K562 (cell line): ENCODE measurements at regions not wholly inside any gene's neighbourhood (a gene's known extent, or its start where the extent isn't known, plus 50 kb on each side); places are given as distances from the start of the nearest gene placed in this dataset.

ENCODE experiments used
- ATAC-seq: fragments of 200-7000 bp; cut with Tn5 transposase; 3 replicates; pipeline ENCODE4 v1.9.1; 2020; ENCODE audit warnings: moderate library complexity
- BruUV-seq: library from RNA; stranded (reverse); fragments of 400-500 nt; replicated peaks from 2 replicates; lab custom pipeline; 2021; lab: Mats Ljungman, UMichigan
- CTCF ChIA-PET: fragments of 300-600 bp; formaldehyde crosslinking; extraction: SDS; loops from one replicate; lab custom pipeline; 2021; ENCODE audit warnings: low intra/inter-chr PET ratio; lab: Yijun Ruan, JAX
- POLR2A ChIA-PET: fragments of 300-600, 350-650 bp; sonication (Branson Sonifier 250); formaldehyde crosslinking; extraction: SDS; loops from one replicate; lab custom pipeline; 2021; ENCODE audit warnings: antibody characterized with exemption, inconsistent platforms; lab: Yijun Ruan, JAX
- DNase-seq, 4 experiments: peaks; one replicate each; pipeline versions ENCODE4 v3.0.0 to v3.0.0-alpha.2; 2011 to 2018; ENCODE audit warnings: low spot score in 3 of 4, mixed read lengths in 3 of 4; ENCODE audit errors: extremely low read depth in 1 of 4
- FAIRE-seq: peaks from 2 replicates; lab custom pipeline; 2011; peaks lifted over from hg19 to GRCh38; lab: Jason Lieb, UNC
- H2AFZ ChIP-seq: 2 replicates; pipeline ENCODE4 v1.6.0; 2011; ENCODE audit warnings: low read depth, low read length, control low read depth, inconsistent platforms
- H3K27ac ChIP-seq: fragments of 200-600 bp; 3 replicates; pipeline ENCODE4 v1.8.0; 2011; ENCODE audit warnings: low read depth, mild to moderate bottlenecking, control low read depth, inconsistent platforms, low read length, moderate library complexity, mixed read lengths; ENCODE audit errors: extremely low read depth
- H3K27me3 ChIP-seq, 2 experiments: fragments of 300-600 bp in 1 of 2; 2 replicates in 1 of 2; 3 replicates in 1 of 2; pipeline versions ENCODE4 v1.6.0 to v1.8.0; 2011; ENCODE audit warnings: inconsistent platforms in 2 of 2, low read length in 2 of 2, mild to moderate bottlenecking in 1 of 2, mixed read lengths in 1 of 2, moderate library complexity in 1 of 2; ENCODE audit not compliant: control insufficient read depth in 2 of 2, insufficient read depth in 2 of 2
- H3K36me3 ChIP-seq: fragments of 300-600 bp; 3 replicates; pipeline ENCODE4 v1.8.0; 2011; ENCODE audit warnings: mild to moderate bottlenecking, low read length, inconsistent platforms; ENCODE audit not compliant: control insufficient read depth, insufficient read depth
- H3K4me1 ChIP-seq, 2 experiments: fragments of 200-600 bp in 1 of 2; replicated peaks in 1 of 2; 2 replicates in 1 of 2; 3 replicates in 1 of 2; pipeline versions ENCODE4 v1.5.1 to v1.8.0; 2011; ENCODE audit warnings: inconsistent platforms in 2 of 2, low read length in 2 of 2, mild to moderate bottlenecking in 1 of 2, mixed read lengths in 1 of 2, moderate library complexity in 1 of 2; ENCODE audit not compliant: control insufficient read depth in 2 of 2, insufficient read depth in 2 of 2
- H3K4me2 ChIP-seq: 2 replicates; pipeline ENCODE4 v1.6.1; 2011; ENCODE audit warnings: low read length, control low read depth, inconsistent platforms, mixed read lengths; ENCODE audit not compliant: insufficient read depth
- H3K4me3 ChIP-seq: fragments of 200-600 bp; sonication (generic), shearing (Covaris generic); 2 replicates; pipeline ENCODE4 v1.5.1; 2016; ENCODE audit warnings: control low read depth, inconsistent platforms
- H3K79me2 ChIP-seq: fragments of 200-600 bp; 3 replicates; pipeline ENCODE4 v1.8.0; 2011; ENCODE audit warnings: low read length, inconsistent platforms; ENCODE audit not compliant: control insufficient read depth, insufficient read depth
- H3K9ac ChIP-seq, 2 experiments: 2 replicates each; pipeline versions ENCODE4 v1.6.0 to v1.6.1; 2011; ENCODE audit warnings: low read depth in 2 of 2, low read length in 2 of 2, control low read depth in 1 of 2, inconsistent platforms in 1 of 2, mild to moderate bottlenecking in 1 of 2, mixed read lengths in 1 of 2; ENCODE audit not compliant: insufficient read depth in 1 of 2
- H3K9me1 ChIP-seq: one replicate; pipeline ENCODE4 v1.6.0; 2011; ENCODE audit warnings: inconsistent platforms, mild to moderate bottlenecking, low read length, moderate library complexity; ENCODE audit not compliant: control insufficient read depth, insufficient read depth
- H3K9me3 ChIP-seq: replicated peaks from 2 replicates; pipeline ENCODE4 v1.5.1; 2011; ENCODE audit warnings: low read depth, low read length, inconsistent platforms; ENCODE audit not compliant: control insufficient read depth, insufficient read depth
- H4K20me1 ChIP-seq: replicated peaks from 2 replicates; pipeline ENCODE4 v1.6.1; 2011; ENCODE audit warnings: low read length, inconsistent platforms, mixed read lengths; ENCODE audit not compliant: control insufficient read depth, insufficient read depth
- ARID2 ChIP-seq: fragments of 450-650 bp; IDR thresholded peaks from 2 replicates; pipeline ENCODE4 v1.6.1; 2017; ENCODE audit warnings: antibody characterized with exemption, mild to moderate bottlenecking
- FOXJ3 ChIP-seq: sonication (generic); formaldehyde crosslinking; IDR thresholded peaks from 2 replicates; pipeline ENCODE4 v1.4.0; 2020; ENCODE audit warnings: mild to moderate bottlenecking, missing genetic modification reagents
- FOXP1 ChIP-seq: sonication (generic); formaldehyde crosslinking; IDR thresholded peaks from 2 replicates; pipeline ENCODE4 v1.8.0; 2022; ENCODE audit warnings: mild to moderate bottlenecking, missing genetic modification reagents
- GTF2F1 ChIP-seq: IDR thresholded peaks from 2 replicates; pipeline ENCODE4 v1.6.1; 2011; ENCODE audit warnings: low read depth, low read length, improper control_type of control experiment
- HMGN3 ChIP-seq: IDR thresholded peaks from 2 replicates; pipeline ENCODE4 v1.6.1; 2011; ENCODE audit warnings: borderline replicate concordance, low read depth, mild to moderate bottlenecking, mixed read lengths, low read length; ENCODE audit not compliant: insufficient read length; ENCODE audit errors: extremely low read depth
- KHSRP ChIP-seq: fragments of 450-650 bp; IDR thresholded peaks from 2 replicates; pipeline ENCODE4 v1.6.1; 2017
- RB1 ChIP-seq: fragments of 450-650 bp; IDR thresholded peaks from 2 replicates; pipeline ENCODE4 v1.6.1; 2017; ENCODE audit warnings: low read depth, mild to moderate bottlenecking
- SIN3A ChIP-seq, 2 experiments: fragments of 150-350 bp in 1 of 2; IDR thresholded peaks; 2 replicates each; pipeline ENCODE4 v1.6.1; 2011 to 2016; ENCODE audit warnings: borderline replicate concordance in 2 of 2, low read depth in 2 of 2, low read length in 2 of 2, mild to moderate bottlenecking in 2 of 2, moderate library complexity in 2 of 2; ENCODE audit not compliant: control insufficient read depth in 1 of 2
- SREBF1 ChIP-seq: fragments of 150-350 bp; IDR thresholded peaks from 2 replicates; pipeline ENCODE4 v1.6.1; 2014; ENCODE audit warnings: antibody characterized with exemption, low read depth, low read length, borderline replicate concordance
- SUPT5H ChIP-seq: fragments of 450-650 bp; IDR thresholded peaks from 2 replicates; pipeline ENCODE4 v1.6.1; 2016
- TBP ChIP-seq: optimal IDR thresholded peaks from 2 replicates; pipeline ENCODE3; 2011; ENCODE audit warnings: low read depth, low read length, improper control_type of control experiment
- WGBS: fragments of 100-300 bp; shearing (Covaris generic); methylation state at CpG from one replicate; pipeline ENCODE4 v1.1.6; 2016; ENCODE audit warnings: low coverage, mixed read lengths; ENCODE audit not compliant: insufficient coverage; ENCODE audit errors: missing lambda C conversion rate; 5-methylcytosine and 5-hydroxymethylcytosine counted together
- in situ Hi-C: fragments of 300-500 bp; cut with MboI; formaldehyde crosslinking; loops from 4 replicates; pipeline ENCODE4 v1.15.0; 2018; ENCODE audit warnings: inconsistent platforms, mixed read lengths
- intact Hi-C: fragments of 100-400 bp; cut with micrococcal nuclease; formaldehyde crosslinking; loops from 2 replicates; pipeline ENCODE4 v1.14.2; 2022
- TF ChIP-seq, protein P1 (sequence below): sonication (generic); formaldehyde crosslinking; IDR thresholded peaks from 2 replicates; pipeline ENCODE4 v1.8.1; 2022; ENCODE audit warnings: missing genetic modification reagents
- TF ChIP-seq, protein P2 (sequence below): fragments of 250-450 bp; sonication (Bioruptor Pico); IDR thresholded peaks from 2 replicates; pipeline ENCODE4 v1.8.0; 2021; ENCODE audit warnings: moderate library complexity, mild to moderate bottlenecking, inconsistent platforms
- TF ChIP-seq, protein P3 (sequence below): fragments of 450-650 bp; formaldehyde crosslinking; IDR thresholded peaks from 2 replicates; pipeline ENCODE4 v1.4.0; 2020; ENCODE audit warnings: mild to moderate bottlenecking, moderate library complexity

DNA sequence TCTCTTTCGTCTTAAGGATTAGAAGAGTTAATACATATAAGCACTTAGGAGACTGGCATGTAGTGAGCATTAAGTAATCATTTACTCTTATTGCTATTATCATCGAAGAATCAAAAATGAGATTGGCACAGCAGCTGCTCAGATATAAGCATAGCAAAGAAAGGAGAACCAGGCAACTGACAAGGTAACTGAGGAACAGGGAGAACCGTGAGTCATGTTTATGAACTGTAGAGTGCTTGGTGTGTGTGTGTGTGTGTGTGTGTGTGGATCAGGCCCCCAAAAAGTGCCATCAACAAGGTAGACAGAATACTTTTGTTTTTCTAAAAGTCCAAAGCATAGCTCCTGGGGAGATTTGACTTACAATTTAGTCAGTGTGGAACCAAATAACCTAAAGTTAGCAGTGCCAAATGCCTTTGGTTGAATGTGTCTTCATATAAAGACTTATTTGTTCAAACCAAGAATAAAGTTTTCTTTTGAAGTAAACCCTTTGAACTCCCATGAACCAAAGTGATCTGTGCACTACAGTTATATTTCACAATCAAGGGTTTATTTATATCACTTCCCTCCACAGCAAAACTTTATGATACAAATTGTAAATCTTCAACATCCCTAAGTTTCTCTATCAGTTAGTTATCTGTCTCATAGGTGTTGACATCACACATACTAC lies 660.6 kb downstream of the NYAP2 start:
- FAIRE-seq: no peak
- Histone ChIP-seq H3K9me1 (no peaks in the 10 kb centered on the region), H3K9ac (no peak overlapping the region), H3K36me3 (no peaks in the 10 kb centered on the region), H3K4me3 (no peak overlapping the region), H3K4me1 (no peaks in the 10 kb centered on the region), H4K20me1 (no peaks in the 10 kb centered on the region), H3K79me2 (no peaks in the 10 kb centered on the region), H3K4me2 (no peak overlapping the region), H3K27me3 (no peaks in the 10 kb centered on the region), H2AFZ (no peak overlapping the region), H3K27ac (no peak overlapping the region), H3K9me3 (no peaks in the 10 kb centered on the region)
- DNase-seq: no peak
- intact Hi-C loops: no loop called here
- ATAC-seq: no peak
- BruUV-seq: no TSS peak
- TF ChIP-seq ARID2: no peak
- TF ChIP-seq KHSRP: no peak
- no peak for TF ChIP-seq SREBF1
- TF ChIP-seq FOXP1 (CRISPR knock-in tag): no peak
- TF ChIP-seq, protein P1, sequence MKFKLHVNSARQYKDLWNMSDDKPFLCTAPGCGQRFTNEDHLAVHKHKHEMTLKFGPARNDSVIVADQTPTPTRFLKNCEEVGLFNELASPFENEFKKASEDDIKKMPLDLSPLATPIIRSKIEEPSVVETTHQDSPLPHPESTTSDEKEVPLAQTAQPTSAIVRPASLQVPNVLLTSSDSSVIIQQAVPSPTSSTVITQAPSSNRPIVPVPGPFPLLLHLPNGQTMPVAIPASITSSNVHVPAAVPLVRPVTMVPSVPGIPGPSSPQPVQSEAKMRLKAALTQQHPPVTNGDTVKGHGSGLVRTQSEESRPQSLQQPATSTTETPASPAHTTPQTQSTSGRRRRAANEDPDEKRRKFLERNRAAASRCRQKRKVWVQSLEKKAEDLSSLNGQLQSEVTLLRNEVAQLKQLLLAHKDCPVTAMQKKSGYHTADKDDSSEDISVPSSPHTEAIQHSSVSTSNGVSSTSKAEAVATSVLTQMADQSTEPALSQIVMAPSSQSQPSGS (CRISPR knock-in tag): no peak
- no peak for TF ChIP-seq FOXJ3 (CRISPR knock-in tag)
- no peak for TF ChIP-seq HMGN3
- no peak for TF ChIP-seq RB1
- no peak for TF ChIP-seq SIN3A (IDR thresholded peaks at IDR 0.05; ENCODE audit: borderline replicate concordance in 2 of 2, control insufficient read depth in 1 of 2, low read depth in 2 of 2, low read length in 2 of 2)
- no peak for TF ChIP-seq SUPT5H
- TF ChIP-seq, protein P2, sequence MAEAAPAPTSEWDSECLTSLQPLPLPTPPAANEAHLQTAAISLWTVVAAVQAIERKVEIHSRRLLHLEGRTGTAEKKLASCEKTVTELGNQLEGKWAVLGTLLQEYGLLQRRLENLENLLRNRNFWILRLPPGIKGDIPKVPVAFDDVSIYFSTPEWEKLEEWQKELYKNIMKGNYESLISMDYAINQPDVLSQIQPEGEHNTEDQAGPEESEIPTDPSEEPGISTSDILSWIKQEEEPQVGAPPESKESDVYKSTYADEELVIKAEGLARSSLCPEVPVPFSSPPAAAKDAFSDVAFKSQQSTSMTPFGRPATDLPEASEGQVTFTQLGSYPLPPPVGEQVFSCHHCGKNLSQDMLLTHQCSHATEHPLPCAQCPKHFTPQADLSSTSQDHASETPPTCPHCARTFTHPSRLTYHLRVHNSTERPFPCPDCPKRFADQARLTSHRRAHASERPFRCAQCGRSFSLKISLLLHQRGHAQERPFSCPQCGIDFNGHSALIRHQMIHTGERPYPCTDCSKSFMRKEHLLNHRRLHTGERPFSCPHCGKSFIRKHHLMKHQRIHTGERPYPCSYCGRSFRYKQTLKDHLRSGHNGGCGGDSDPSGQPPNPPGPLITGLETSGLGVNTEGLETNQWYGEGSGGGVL (CRISPR knock-in tag): no peak
- no peak for TF ChIP-seq GTF2F1
- TF ChIP-seq, protein P3, sequence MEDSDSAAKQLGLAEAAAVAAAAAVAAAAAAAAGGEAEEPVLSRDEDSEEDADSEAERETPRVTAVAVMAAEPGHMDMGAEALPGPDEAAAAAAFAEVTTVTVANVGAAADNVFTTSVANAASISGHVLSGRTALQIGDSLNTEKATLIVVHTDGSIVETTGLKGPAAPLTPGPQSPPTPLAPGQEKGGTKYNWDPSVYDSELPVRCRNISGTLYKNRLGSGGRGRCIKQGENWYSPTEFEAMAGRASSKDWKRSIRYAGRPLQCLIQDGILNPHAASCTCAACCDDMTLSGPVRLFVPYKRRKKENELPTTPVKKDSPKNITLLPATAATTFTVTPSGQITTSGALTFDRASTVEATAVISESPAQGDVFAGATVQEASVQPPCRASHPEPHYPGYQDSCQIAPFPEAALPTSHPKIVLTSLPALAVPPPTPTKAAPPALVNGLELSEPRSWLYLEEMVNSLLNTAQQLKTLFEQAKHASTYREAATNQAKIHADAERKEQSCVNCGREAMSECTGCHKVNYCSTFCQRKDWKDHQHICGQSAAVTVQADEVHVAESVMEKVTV (CRISPR knock-in tag): no peak
- TF ChIP-seq TBP: no peak
- CTCF ChIA-PET: no interaction called here
- in situ Hi-C loops: no loop called here
- 0% methylated on average over 3 of the region's 3 CpGs for WGBS
- POLR2A ChIA-PET: no interaction called here
